ENCODE measurements at regions not wholly inside any gene's neighbourhood (a gene's known extent, or its start where the extent isn't known, plus 50 kb on each side); places are given as distances from the start of the nearest gene placed in this dataset.

DNA sequence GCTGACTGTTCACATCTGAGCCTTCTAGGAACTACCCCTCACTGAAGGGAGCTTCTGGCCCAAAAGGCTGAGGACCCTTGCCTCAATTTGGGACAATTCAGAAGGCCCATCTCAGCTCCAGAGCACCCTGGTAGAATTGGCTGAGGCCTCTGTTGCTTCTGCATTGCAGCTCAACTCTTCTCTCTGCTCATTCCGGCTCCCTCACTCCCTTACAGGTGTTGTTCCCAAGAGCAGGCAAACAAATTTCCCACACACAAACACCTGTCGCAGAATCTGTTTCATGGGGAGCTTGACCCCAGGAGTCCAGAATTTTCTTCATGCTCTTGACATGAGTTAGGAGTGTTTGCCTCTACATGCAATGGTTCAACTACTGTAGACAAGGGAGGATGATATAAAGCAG lies 78.7 kb downstream of the CRYGS start:
- no peaks in the 10 kb centered on the region for H3K9me3 ChIP-seq (ENCODE audit: control insufficient read depth, low read length, poor library complexity, severe bottlenecking)
- H3K36me3 Mint-ChIP-seq (ENCODE audit: low read depth): no peaks in the 10 kb centered on the region
- peaks cover 10% of the 10 kb centered on the region for H3K4me1 Mint-ChIP-seq
- H3K27me3 Mint-ChIP-seq: no peaks in the 10 kb centered on the region
- no peak for ATAC-seq
- DNase-seq: no peak
- H3K4me3 Mint-ChIP-seq: no peak overlapping the region
- H3K27ac Mint-ChIP-seq: no peak overlapping the region

DNA sequence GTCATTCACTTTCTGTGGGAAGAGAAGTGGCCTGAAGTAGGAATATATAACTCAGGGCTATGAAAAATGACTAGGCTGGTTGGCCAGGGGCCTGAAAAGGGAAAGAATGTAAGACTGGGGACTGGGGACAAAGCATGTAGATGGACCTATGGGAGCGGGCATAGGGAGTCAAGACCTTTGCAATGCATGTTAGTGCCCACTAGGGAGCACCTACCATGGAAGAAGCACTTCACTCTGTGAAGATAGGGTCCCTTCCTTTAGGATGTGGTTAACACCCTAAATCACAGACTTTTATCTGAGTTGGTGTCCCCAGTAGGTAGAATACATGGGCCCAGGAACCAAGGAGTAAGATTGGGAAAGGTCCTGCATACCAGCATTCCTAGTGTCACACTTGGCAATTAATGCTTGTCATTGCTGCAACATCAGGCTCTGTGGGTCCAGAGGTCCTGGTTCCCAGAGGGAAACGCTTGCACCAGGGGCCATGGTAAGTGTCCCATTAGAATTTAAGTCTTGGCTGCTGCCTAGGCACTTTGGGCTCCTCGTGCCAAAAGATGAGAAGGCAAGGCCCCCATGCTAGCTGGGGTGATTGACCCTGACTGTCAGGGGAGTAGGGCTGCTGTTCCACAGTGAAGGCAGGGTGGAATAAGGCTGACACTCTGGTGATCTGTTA lies 79.6 kb downstream of the CRYGS start:
- no peak overlapping the region for H3K4me3 Mint-ChIP-seq
- H3K27me3 Mint-ChIP-seq: peaks cover 9% of the 10 kb centered on the region
- DNase-seq (no peak), ATAC-seq (no peak)
- no peaks in the 10 kb centered on the region for H3K36me3 Mint-ChIP-seq (ENCODE audit: low read depth)
- no peaks in the 10 kb centered on the region for H3K9me3 ChIP-seq (ENCODE audit: control insufficient read depth, low read length, poor library complexity, severe bottlenecking)
- H3K27ac Mint-ChIP-seq: no peak overlapping the region
- peaks cover 9% of the 10 kb centered on the region for H3K4me1 Mint-ChIP-seq

DNA sequence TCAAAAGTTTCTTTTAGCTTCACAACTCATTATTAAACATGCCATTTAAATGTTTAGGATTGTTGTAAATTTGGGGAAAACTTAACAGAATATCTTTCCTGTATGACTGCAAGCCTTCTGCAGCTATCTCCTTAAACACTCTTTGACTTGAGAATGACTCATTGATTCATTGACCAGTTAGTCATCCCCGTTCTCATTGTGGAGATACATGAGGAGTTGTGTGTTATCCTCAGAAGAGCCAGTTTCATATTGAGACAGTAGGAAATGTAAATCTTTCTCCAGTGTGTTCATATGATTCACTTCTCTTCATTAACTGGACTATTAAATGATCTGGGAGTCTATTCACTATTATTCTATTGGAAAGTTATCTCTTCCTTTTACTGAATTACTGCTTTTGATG lies 83.0 kb downstream of the CRYGS start:
- ATAC-seq: no peak
- H3K27me3 Mint-ChIP-seq: peaks cover 24% of the 10 kb centered on the region

DNA sequence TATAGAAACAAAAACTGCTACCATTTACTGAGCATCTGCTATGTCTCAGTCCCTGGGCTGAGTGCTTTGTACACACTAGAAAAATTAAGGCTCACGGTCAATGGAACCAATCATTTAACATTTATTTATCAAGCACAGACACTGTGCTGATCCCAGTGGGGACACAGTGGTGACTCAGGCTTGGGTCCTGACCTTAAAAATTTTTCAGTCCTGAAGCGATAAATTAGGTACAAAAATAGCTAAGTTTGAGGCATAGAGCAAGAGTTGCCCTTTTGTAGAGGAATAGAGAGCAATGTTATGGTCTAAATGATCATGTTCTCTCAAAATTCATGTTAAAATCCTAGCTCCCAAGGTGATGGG lies 85.1 kb downstream of the CRYGS start:
- Mint-ChIP-seq H3K4me1 (peaks cover 4% of the 10 kb centered on the region), H3K27ac (no peak overlapping the region), H3K27me3 (peaks cover 24% of the 10 kb centered on the region), H3K36me3 (ENCODE audit: low read depth) (no peaks in the 10 kb centered on the region), H3K4me3 (no peak overlapping the region)
- H3K9me3 ChIP-seq (ENCODE audit: control insufficient read depth, low read length, poor library complexity, severe bottlenecking): no peaks in the 10 kb centered on the region
- ATAC-seq: no peak
- no peak for DNase-seq

More for the DNA sequence above, 83.0 kb downstream of the CRYGS start:
- no peak overlapping the region for H3K4me3 Mint-ChIP-seq
- no peak for DNase-seq
- no peaks in the 10 kb centered on the region for H3K36me3 Mint-ChIP-seq (ENCODE audit: low read depth)
- H3K9me3 ChIP-seq (ENCODE audit: control insufficient read depth, low read length, poor library complexity, severe bottlenecking): no peaks in the 10 kb centered on the region
- H3K27ac Mint-ChIP-seq: no peak overlapping the region
- H3K4me1 Mint-ChIP-seq: peaks cover 7% of the 10 kb centered on the region

DNA sequence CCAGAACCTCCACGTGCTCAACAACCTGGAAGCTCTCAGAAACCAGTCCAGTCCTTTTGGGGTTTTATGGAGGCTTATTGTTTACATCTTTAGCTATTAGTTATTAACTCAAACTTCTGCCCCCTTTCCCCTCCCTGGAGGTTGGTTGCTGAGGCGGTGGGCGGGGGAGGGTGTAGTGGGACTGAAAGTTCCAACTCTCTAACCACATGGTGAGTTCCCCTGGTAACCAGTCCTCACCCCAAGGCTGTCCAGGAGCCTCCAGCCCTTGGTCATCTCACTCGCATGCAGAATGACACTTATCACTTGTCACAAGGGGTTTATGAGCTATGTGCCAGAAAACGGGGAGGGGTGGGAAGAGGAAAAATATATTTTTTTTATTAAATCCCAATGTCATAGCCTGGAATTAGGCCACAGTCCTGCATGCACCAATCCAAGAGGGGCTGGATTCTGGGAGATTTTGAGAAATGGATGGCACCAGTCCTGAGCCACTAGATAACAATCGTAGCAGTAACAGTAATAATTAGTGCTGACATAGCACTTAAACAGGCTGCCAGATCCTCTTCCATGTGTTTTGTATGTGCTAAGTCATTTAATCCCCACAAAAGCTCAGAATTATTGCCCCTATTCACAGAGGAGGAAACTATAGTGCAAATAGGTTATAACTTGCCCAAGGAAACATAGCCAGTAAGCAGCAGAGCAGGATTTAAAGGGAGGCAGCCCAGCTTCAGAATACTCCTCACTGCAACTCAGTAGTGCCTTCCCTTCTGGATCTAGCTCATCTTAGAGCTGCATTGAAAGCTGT lies 85.7 kb downstream of the CRYGS start:
- Mint-ChIP-seq H3K27ac (no peak overlapping the region), H3K4me3 (no peak overlapping the region), H3K4me1 (peaks cover 2% of the 10 kb centered on the region), H3K27me3 (peaks cover 24% of the 10 kb centered on the region), H3K36me3 (ENCODE audit: low read depth) (no peaks in the 10 kb centered on the region)
- H3K9me3 ChIP-seq (ENCODE audit: control insufficient read depth, low read length, poor library complexity, severe bottlenecking): no peaks in the 10 kb centered on the region
- DNase-seq (no peak), ATAC-seq (no peak)

DNA sequence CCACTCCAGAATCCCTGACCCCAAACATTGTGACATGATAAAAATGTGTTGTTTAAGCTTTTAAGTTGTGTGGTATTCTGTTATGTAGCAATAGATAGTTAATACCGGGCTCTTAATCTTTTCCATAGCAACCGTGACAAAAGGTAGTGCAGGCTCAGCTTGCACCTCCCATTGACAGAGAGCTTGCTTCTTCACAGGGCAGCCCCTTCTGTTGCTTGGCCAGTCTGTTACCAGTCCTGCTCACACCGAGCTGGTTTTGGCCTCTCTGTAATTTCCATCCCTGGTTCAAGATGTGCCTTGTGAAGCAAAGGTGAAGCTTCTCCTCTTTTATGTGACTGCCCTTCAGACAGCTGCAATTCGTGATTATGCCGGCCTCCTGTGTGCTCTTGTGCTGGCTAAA lies 86.9 kb downstream of the CRYGS start:
- no peak for DNase-seq
- H3K9me3 ChIP-seq (ENCODE audit: control insufficient read depth, low read length, poor library complexity, severe bottlenecking): no peaks in the 10 kb centered on the region
- Mint-ChIP-seq H3K36me3 (ENCODE audit: low read depth) (no peaks in the 10 kb centered on the region), H3K27me3 (peaks cover 24% of the 10 kb centered on the region), H3K4me3 (no peak overlapping the region), H3K4me1 (peaks cover 2% of the 10 kb centered on the region), H3K27ac (no peak overlapping the region)
- no peak for ATAC-seq

DNA sequence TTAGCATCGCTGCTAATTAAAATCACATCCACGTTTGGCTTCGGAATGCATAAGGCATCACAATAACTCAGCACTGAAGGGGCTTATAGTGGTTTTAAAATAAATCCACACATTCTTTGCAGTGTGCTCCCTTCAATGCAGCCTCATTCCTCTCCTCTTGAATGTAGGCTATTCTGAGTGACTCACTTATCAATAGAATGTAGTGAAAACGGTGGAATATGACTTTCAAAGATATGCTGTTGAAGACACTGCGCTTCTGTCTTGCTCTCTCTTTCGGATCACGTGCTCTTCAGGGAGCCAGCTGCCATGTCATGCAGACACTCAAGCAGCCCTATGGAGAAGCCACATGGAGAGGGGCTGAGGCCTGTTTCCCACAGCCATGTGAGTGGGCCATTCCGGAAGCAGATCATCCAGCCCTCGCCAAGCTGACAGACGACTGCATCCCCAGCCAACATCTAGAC lies 87.4 kb downstream of the CRYGS start:
- H3K27ac Mint-ChIP-seq: no peak overlapping the region
- H3K4me3 Mint-ChIP-seq: no peak overlapping the region
- H3K9me3 ChIP-seq (ENCODE audit: control insufficient read depth, low read length, poor library complexity, severe bottlenecking): no peaks in the 10 kb centered on the region
- peaks cover 24% of the 10 kb centered on the region for H3K27me3 Mint-ChIP-seq
- peaks cover 2% of the 10 kb centered on the region for H3K4me1 Mint-ChIP-seq
- H3K36me3 Mint-ChIP-seq (ENCODE audit: low read depth): no peaks in the 10 kb centered on the region
- DNase-seq (no peak), ATAC-seq (no peak)

DNA sequence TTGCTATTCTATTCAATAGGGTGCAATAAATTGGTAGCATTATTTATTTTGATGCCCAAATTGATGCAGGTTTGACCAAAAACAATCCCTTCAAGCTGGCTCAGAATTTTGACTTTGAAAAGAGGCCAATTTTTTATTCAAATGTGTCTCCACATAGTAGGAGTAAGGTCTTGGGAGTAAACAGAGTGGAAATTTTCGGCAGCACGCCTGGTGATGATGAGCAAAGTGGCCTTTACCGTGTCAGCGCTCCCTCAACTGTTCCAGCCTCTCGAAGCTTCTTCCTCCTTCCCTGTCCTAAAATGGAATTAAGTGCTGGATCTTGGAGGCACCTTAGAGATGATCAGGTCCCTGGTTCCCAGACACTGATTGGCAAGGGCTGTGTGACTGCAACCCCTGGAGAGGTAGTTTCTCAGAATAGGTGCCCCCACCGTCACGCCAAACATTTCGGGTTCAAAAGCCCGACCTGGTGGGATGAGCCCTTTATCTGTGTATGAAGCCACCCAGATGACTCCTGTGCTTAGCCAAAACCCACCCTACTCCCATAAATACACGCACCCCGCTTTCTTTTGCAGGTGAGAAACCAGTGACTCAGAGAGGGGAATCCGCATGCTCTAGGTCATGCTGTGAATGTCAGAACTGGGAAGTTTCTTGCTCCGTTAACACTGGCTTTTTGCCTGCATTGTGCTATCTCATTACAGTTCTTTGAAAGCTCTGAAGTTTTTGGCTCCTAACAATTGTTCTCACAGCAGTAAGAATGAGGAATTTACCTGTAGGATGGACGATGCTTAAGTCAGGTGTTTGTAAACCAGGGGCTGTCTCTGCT lies 89.1 kb downstream of the CRYGS start:
- no peaks in the 10 kb centered on the region for H3K9me3 ChIP-seq (ENCODE audit: control insufficient read depth, low read length, poor library complexity, severe bottlenecking)
- no peak overlapping the region for H3K27ac Mint-ChIP-seq
- ATAC-seq (no peak), DNase-seq (no peak)
- H3K4me3 Mint-ChIP-seq: no peak overlapping the region
- no peaks in the 10 kb centered on the region for H3K36me3 Mint-ChIP-seq (ENCODE audit: low read depth)
- H3K4me1 Mint-ChIP-seq: peaks cover 2% of the 10 kb centered on the region
- H3K27me3 Mint-ChIP-seq: peaks cover 21% of the 10 kb centered on the region

DNA sequence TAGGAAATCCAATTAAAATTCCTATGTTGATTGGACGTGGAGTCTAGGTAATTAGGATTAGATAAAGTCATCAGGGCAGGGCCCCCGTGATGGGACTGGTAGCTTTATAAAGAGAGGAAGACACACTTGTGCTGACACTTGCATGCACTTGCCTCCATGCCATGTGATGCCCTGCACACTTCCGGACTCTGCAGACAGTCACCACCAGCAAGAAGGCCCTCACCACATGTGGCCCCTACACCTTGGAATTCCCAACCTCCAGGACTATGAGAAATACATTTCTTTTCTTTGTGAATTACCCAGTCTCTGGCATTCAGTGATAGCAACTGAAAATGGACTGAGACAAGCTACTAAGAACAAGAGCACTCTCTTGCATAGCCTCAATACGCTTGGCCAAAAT lies 90.6 kb downstream of the CRYGS start:
- H3K9me3 ChIP-seq (ENCODE audit: control insufficient read depth, low read length, poor library complexity, severe bottlenecking): no peaks in the 10 kb centered on the region
- ATAC-seq (no peak), DNase-seq (no peak)
- H3K36me3 Mint-ChIP-seq (ENCODE audit: low read depth): no peaks in the 10 kb centered on the region
- peaks cover 13% of the 10 kb centered on the region for H3K27me3 Mint-ChIP-seq
- no peak overlapping the region for H3K27ac Mint-ChIP-seq
- peaks cover 2% of the 10 kb centered on the region for H3K4me1 Mint-ChIP-seq
- no peak overlapping the region for H3K4me3 Mint-ChIP-seq

DNA sequence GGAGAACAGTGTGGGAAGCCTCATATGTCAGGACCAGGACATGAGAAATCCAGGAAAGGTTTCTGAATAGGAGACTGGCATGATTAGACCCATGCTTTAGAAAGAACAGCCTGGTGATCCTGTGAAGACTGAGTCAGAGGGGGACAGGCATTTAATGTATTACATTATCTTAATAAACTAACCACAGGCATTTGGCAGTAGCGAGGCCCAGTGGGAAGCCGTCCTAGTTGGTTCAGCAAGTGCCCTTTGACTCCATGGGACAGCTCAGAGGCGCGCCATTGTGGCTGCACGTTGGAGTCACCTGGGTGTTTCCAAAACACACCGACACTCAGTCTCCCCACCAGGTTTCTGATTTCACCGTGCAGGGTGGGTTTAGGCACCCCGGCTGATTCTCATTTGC lies 90.5 kb upstream of the DGKG start:
- ATAC-seq (no peak), DNase-seq (no peak)
- H3K4me1 Mint-ChIP-seq: peaks cover 2% of the 10 kb centered on the region
- no peaks in the 10 kb centered on the region for H3K9me3 ChIP-seq (ENCODE audit: control insufficient read depth, low read length, poor library complexity, severe bottlenecking)
- H3K4me3 Mint-ChIP-seq: no peak overlapping the region
- no peak overlapping the region for H3K27ac Mint-ChIP-seq
- peaks cover 8% of the 10 kb centered on the region for H3K27me3 Mint-ChIP-seq
- no peaks in the 10 kb centered on the region for H3K36me3 Mint-ChIP-seq (ENCODE audit: low read depth)

DNA sequence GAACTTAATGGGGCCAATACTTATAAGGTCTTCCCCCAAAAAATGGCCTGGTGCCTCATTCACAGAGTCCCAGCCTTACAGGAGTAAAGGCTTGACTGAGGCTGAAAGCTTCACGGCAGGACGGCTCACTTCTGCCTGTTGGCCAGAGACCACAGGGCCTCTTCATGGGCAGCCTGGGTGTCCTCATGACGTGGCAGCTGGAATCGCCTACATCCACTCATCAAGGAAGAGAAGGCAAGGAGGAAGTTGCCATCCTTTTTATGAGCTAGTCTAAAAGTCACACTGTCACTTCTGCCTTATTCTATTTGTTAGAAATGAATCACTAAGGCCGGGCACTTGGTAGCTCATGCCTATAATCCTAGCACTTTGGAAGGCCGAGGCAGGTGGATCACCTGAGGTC lies 89.3 kb upstream of the DGKG start:
- H3K4me3 Mint-ChIP-seq: no peak overlapping the region
- DNase-seq (no peak), ATAC-seq (no peak)
- H3K9me3 ChIP-seq (ENCODE audit: control insufficient read depth, low read length, poor library complexity, severe bottlenecking): no peaks in the 10 kb centered on the region
- H3K27ac Mint-ChIP-seq: no peak overlapping the region
- peaks cover 2% of the 10 kb centered on the region for H3K4me1 Mint-ChIP-seq
- no peaks in the 10 kb centered on the region for H3K27me3 Mint-ChIP-seq
- no peaks in the 10 kb centered on the region for H3K36me3 Mint-ChIP-seq (ENCODE audit: low read depth)

DNA sequence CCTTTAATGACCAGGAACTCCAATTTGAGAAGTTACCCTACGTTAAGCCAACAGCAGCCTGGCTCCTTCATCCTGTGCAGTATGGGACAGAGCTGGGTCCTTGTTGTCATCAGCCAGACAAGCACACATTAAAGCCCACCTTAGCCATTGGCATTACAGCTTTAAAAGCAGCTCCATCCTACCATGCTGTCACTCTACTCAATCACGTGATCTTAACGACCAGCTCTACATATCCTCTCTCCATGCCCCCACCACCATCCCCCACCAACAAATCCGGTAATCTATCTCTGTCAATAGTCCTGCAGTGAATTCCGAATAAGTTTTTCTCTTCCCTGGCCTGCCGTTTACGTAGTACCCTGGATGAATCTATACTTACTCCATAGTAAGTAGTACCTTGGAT lies 82.9 kb upstream of the DGKG start:
- no peak for DNase-seq
- H3K9me3 ChIP-seq (ENCODE audit: control insufficient read depth, low read length, poor library complexity, severe bottlenecking): no peaks in the 10 kb centered on the region
- peaks cover 2% of the 10 kb centered on the region for H3K36me3 Mint-ChIP-seq (ENCODE audit: low read depth)
- no peak overlapping the region for H3K27ac Mint-ChIP-seq
- no peak overlapping the region for H3K4me3 Mint-ChIP-seq
- no peak for ATAC-seq
- H3K27me3 Mint-ChIP-seq: no peaks in the 10 kb centered on the region
- H3K4me1 Mint-ChIP-seq: no peaks in the 10 kb centered on the region

DNA sequence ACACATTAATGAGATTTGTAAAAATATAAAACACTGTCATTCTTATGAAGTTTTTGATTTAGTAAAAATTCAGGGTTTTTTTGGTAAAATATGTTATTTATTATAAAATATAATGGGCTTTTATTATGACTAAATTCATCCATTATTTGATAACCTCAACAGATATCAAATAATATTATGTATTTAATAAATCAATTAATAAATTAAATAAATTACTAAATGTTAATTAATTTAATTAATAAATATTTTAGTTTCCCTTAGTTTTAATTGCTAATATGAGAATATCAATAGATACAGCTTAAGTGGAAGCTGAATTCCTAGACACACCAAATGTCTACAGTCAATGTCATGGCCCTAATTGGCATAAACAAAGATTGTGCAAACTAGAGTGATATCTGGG lies 82.3 kb upstream of the DGKG start:
- Mint-ChIP-seq H3K27ac (no peak overlapping the region), H3K27me3 (no peaks in the 10 kb centered on the region), H3K4me1 (no peaks in the 10 kb centered on the region), H3K4me3 (no peak overlapping the region), H3K36me3 (ENCODE audit: low read depth) (peaks cover 2% of the 10 kb centered on the region)
- DNase-seq (no peak), ATAC-seq (no peak)
- no peaks in the 10 kb centered on the region for H3K9me3 ChIP-seq (ENCODE audit: control insufficient read depth, low read length, poor library complexity, severe bottlenecking)
